GM12875 (cell line): ENCODE measurements at regions not wholly inside any gene's neighbourhood (a gene's known extent, or its start where the extent isn't known, plus 50 kb on each side); places are given as distances from the start of the nearest gene placed in this dataset.

Experiments used
- H3K4me3 ChIP-seq: one replicate; pipeline ENCODE4 v1.5.1; 2011; ENCODE audit warnings: low read depth, low read length, control low read depth
- TF ChIP-seq, protein P1 (sequence below): IDR thresholded peaks from 2 replicates; pipeline ENCODE4 v1.5.1; 2011; ENCODE audit warnings: low read depth, mild to moderate bottlenecking, control low read depth, inconsistent platforms, low read length, moderate library complexity, borderline replicate concordance; ENCODE audit not compliant: insufficient read depth

DNA sequence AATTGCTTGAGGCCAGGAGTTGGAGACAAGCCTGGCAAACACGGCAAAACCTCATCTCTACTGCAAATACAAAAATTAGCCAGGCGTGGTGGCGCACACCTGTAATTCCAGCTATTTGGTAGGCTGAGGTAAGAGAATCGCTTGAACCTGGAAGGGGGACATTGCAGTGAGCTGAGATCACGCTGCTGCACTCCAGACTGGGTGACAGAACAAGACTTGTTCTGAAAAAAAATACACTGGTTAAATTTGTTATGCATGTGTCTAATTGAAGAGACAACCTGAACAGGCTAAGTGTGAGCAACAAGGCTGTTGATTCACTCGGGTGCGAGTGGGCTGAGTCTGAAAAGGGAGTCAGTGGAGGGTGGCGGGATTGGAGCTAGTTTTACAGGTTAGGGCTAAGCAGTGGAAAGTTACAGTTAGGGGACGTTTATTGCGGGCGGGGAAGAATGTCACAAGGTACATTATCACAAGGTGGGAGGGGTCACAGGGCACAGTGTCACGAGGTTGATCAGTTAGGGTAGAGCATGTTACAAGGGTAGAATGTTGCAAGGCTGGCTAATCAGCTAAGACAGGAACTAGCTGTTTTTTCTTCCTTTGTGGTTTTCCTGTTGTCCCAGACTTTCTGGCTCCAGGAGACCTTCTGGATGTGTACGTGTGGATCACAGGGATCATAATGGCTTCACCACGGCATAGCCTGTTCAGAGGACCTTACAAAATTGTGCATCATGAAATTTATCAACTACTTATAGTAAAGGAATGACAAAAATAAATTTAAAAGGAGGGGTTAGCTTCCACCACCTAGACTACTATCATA, 115.8 kb downstream of the NAA11 start:
- no peak overlapping the region for H3K4me3 ChIP-seq
- TF ChIP-seq, protein P1, sequence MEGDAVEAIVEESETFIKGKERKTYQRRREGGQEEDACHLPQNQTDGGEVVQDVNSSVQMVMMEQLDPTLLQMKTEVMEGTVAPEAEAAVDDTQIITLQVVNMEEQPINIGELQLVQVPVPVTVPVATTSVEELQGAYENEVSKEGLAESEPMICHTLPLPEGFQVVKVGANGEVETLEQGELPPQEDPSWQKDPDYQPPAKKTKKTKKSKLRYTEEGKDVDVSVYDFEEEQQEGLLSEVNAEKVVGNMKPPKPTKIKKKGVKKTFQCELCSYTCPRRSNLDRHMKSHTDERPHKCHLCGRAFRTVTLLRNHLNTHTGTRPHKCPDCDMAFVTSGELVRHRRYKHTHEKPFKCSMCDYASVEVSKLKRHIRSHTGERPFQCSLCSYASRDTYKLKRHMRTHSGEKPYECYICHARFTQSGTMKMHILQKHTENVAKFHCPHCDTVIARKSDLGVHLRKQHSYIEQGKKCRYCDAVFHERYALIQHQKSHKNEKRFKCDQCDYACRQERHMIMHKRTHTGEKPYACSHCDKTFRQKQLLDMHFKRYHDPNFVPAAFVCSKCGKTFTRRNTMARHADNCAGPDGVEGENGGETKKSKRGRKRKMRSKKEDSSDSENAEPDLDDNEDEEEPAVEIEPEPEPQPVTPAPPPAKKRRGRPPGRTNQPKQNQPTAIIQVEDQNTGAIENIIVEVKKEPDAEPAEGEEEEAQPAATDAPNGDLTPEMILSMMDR: no peak

GRCh38 chr4:79209081-79209480, 116.8 kb downstream of the NAA11 start:
- TF ChIP-seq, protein P1: no peak
- H3K4me3 ChIP-seq: no peak overlapping the region

GRCh38 chr4:79207281-79207680, 118.6 kb downstream of the NAA11 start:
- TF ChIP-seq, protein P1: no peak
- no peak overlapping the region for H3K4me3 ChIP-seq

DNA sequence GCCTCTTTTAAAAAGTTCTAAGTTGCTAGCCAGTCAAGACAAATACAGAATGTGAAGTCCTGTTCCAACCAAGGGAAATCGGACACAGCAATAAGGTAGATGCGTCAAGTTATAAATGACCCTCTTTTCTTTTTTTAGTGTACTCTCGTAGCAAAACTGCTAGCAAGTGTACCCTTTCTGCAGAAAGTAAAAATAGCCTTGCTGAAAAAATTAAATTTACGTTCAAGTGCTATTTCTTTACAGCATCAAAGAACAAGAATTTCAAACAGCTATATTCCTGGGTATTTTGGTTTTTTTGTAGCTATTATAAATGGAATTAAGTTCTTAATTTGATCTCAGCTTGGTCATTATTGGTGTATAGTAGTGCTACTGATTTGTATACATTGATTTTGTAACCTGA, 119.2 kb downstream of the NAA11 start:
- TF ChIP-seq, protein P1: no peak
- no peak overlapping the region for H3K4me3 ChIP-seq

DNA sequence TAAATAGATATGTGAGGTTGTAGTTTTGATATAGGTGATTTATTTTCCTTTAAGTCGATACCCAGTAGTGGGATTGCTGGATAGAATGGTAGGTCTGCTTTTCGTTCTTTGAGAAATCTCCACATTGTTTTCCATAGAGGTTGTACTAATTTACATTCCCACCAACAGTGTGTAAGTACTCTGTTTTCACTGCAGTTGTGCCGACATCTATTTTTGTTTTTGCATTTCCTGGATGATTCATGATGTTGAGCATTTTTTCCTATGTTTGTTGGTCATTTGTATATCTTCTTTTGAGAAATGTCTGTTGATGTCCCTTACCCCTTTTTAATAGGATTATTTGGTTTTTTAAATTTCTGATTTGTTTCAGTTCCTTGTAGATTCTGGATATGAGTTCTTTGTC, 120.7 kb downstream of the NAA11 start:
- no peak overlapping the region for H3K4me3 ChIP-seq
- TF ChIP-seq, protein P1: no peak

DNA sequence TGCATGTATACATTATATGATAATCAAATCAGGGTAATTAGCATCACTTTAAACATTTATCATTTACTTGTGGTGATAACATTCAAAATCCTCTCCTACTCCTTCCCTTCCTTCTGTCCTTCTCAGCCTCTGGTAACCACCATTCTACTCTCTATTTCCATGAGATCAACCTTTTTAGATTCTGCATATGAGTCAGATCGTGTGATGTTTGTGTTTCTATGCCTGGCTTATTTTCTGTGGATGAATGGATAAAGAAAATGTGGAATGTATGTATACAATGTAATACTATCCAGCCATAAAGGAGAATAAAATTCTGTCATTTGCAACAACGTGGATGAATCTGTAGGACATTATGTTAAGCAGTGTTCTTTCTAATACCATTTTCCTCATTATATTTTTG, 123.9 kb downstream of the NAA11 start:
- TF ChIP-seq, protein P1: no peak
- no peak overlapping the region for H3K4me3 ChIP-seq

DNA sequence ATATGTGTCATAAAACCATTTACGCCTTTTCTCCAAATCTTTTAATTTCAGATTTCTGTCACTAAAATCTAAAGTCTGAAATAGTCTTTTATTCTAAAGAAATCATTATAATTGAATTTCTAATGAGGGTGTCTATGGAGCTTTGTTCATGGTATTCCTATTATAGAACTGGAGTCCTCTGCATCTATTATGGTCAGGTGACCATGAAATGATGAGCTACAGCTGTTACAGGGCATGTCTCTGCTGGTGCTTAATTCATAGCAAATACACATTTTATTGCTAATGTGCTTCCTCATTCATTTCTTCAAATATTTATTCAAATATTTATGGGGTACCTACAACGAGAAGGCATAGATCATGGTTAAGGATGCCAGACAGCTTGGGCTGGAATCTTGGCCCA, 126.1 kb downstream of the NAA11 start:
- no peak overlapping the region for H3K4me3 ChIP-seq
- TF ChIP-seq, protein P1: no peak
